ENCODE measurements at regions not wholly inside any gene's neighbourhood (a gene's known extent, or its start where the extent isn't known, plus 50 kb on each side); places are given as distances from the start of the nearest gene placed in this dataset.
"Not testable (repeated sequence)": the region's sequence is repeated elsewhere in the genome, so short reads cannot be mapped to it uniquely, and the experiment has no call there.

DNA sequence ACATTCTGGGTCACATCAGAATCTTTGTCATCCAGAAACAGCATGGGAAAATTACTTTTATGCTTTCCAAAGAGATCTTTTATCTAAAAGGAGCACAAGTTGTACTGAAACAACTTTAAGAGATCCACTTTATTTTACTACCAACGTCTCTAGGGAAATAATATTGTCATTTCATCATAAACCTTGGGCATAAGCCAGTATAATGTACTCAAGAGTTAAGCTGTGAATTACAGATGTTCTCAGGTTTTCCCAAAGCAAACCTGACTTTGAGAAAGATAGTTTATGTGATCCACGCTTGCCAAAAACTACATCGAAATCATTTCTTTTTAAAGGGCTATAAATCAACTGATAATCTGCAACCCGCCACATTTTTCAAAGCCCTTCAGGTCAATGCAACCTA lies 124.1 kb upstream of the CRBN start:
- Mint-ChIP-seq H3K4me1 (no peaks in the 10 kb centered on the region), H3K4me3 (no peak overlapping the region), H3K27me3 (peaks cover 4% of the 10 kb centered on the region)

DNA sequence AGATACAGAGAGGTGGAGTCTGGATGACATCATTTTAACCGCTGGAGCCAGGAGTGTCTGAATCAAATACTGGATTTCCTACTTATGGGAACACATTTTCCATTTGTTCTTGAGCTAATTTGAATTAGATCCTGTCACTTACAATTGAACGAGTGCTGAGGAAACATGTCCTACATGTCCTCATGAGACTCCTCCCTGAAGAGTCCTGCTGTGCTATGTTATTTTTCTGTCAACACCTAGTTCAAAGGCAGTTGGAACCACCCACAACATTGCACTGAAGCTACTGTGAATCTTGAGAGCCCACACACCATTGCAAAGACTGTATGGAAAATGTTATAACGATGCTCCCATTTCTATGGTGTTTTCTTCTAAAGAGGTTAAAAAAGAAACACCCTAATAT lies 123.5 kb upstream of the CRBN start:
- Mint-ChIP-seq H3K9me3 (peaks cover 0 to 2% (median 0%) of the 10 kb centered on the region in 3 donors), H3K27me3 (peaks cover 4% of the 10 kb centered on the region), H3K36me3 (no peaks in the 10 kb centered on the region), H3K27ac (no peak overlapping the region), H3K4me3 (no peak overlapping the region), H3K4me1 (no peaks in the 10 kb centered on the region)

More for the DNA sequence above, 124.1 kb upstream of the CRBN start:
- Mint-ChIP-seq H3K9me3 (peaks cover 0 to 2% (median 0%) of the 10 kb centered on the region in 3 donors), H3K36me3 (no peaks in the 10 kb centered on the region), H3K27ac (no peak overlapping the region)

DNA sequence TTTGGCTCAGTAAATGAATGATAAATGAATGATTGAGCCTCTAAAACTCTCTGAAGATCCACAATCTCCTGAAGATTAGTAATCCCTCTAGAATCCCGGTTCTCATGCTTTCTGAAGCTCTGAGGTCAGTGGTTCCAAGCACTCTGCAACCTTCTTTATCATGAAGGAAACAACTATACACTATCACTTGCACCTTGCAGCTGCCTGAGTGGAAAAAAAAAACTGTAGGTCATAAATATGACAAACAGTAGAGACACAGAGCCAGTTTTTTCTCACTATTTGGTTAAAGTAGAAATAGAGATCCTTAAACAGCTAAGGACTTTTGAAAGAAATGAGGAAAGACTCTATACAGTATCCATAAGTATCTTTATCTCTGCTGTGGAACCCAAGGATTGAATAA lies 122.0 kb upstream of the CRBN start:
- no peak overlapping the region for H3K27ac Mint-ChIP-seq
- no peaks in the 10 kb centered on the region for H3K36me3 Mint-ChIP-seq
- H3K4me1 Mint-ChIP-seq, result no peaks in the 10 kb centered on the region
- no peak overlapping the region for H3K4me3 Mint-ChIP-seq
- H3K9me3 Mint-ChIP-seq, result peaks cover 0 to 2% (median 0%) of the 10 kb centered on the region in 3 donors
- H3K27me3 Mint-ChIP-seq, result peaks cover 4% of the 10 kb centered on the region

DNA sequence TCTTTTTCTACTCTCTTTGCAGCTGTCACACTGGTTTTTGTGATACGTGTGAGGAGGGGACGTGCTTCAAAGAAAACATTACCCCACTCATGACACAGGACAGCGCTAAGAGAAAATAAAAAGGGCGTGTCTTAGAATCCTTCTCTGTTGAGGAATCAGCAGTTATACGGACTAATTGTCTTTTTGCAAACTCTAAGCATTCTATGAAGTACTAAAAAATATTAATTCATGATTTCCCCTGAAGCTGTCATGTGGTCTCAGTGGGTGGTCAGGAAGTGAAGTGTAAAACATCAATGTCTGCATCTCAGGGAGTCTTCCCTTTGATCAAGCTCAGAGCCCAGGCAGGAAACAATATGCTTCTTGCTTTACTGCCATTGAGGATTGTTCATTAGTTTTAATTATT lies 117.5 kb upstream of the CRBN start:
- no peak overlapping the region for H3K27ac Mint-ChIP-seq

DNA sequence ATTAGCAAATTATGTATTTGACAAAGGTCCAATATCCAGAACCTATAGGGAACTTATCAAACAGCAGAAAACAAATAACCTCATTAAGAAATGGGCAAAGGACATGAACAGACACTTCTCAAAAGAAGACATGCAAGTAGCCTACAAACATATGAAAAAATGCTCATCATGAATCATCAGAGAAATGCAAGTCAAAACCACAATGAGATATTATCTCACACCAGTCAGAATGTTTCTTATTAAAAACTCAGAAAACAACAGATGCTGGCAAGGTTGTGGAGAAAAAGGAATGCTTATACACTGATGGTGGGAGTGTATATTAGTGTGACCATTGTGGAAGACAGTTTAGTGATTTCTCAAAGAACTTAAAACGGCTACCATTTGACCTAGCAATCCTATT lies 116.1 kb upstream of the CRBN start:
- Mint-ChIP-seq H3K9me3 (peaks cover 2 to 11% (median 11%) of the 10 kb centered on the region in 3 donors), H3K36me3 (no peaks in the 10 kb centered on the region), H3K27ac (no peak overlapping the region), H3K4me3 (no peak overlapping the region), H3K27me3 (peaks cover 2% of the 10 kb centered on the region), H3K4me1 (no peaks in the 10 kb centered on the region)

More for the DNA sequence above, 117.5 kb upstream of the CRBN start:
- Mint-ChIP-seq H3K4me1 (no peaks in the 10 kb centered on the region), H3K4me3 (no peak overlapping the region), H3K27me3 (peaks cover 4% of the 10 kb centered on the region), H3K36me3 (no peaks in the 10 kb centered on the region), H3K9me3 (peaks cover 0 to 9% (median 9%) of the 10 kb centered on the region in 3 donors)

DNA sequence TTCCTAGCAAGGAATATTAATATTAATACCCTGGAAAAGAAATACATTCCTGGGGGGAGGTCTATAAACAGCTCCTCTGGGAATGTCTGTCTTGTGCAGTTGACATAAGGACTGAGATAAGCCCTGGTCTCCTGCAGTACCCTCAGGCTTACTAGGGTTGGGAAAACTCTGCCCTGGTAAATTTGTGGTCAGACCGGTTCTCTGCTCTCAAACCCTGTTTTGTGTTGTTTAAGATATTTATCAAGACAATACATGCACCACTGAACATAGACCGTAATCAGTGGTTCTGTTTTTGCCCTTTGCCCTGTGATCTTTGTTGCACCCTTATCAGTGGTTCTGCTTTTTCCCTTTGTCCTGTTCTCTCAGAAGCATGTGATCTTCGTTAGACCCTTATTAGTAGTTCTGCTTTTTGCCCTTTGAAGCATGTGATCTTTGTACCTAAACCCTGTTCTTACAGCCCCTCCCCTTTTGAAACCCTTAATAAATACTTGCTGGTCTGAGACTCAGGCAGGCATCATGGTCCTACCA lies 112.3 kb upstream of the CRBN start:
- not testable (repeated sequence) for H3K4me3 Mint-ChIP-seq, H3K27me3 Mint-ChIP-seq, H3K4me1 Mint-ChIP-seq, H3K27ac Mint-ChIP-seq, H3K36me3 Mint-ChIP-seq
- peaks cover 2 to 12% (median 11%) of the 10 kb centered on the region in 3 donors for H3K9me3 Mint-ChIP-seq

DNA sequence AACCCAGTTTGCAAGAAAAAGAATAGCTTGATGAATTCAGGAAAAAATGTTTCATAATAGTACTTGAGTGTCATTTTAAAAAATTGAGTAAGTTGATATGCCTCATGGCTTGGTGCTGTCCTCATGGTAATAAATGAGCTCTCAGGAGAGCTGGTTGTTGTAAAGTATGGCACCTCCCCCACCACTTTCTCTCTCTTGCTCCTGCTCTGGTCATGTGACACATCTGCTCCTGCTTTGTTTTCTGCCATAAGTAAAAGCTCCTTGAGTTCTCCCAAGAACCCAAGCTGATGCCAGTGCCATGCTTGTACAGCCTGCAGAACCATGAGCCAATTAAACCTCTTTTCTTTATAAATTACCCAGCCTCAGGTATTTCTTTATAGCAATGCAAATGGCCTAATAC lies 108.8 kb upstream of the CRBN start:
- H3K27me3 Mint-ChIP-seq, result peaks cover 4% of the 10 kb centered on the region
- no peak overlapping the region for H3K4me3 Mint-ChIP-seq
- H3K27ac Mint-ChIP-seq, result no peak overlapping the region
- H3K4me1 Mint-ChIP-seq, result peaks cover 0 to 2% (median 0%) of the 10 kb centered on the region in 3 donors
- peaks cover 2 to 16% (median 6%) of the 10 kb centered on the region in 3 donors for H3K9me3 Mint-ChIP-seq
- peaks cover 4% of the 10 kb centered on the region for H3K36me3 Mint-ChIP-seq

DNA sequence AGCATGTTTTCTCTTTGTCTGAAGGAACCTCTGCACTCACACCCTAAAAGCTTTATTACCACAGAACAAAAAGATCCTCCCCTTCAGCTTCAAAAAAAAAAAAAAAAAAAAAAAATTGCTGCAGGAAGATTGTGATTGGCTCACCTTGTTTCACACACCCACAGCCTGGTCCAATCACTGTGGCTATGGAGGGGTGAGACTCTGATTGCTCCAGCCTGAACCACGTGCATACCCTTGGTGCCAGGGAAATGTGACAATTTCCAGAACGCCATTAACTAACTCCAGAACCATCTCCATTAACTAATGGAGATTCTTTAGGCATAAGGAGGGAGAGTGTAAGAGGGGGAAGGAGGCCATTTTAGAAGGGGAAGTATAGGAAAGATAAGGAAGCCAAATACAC lies 106.5 kb upstream of the CRBN start:
- Mint-ChIP-seq H3K4me1 (peaks cover 0 to 2% (median 1%) of the 10 kb centered on the region in 3 donors), H3K27ac (no peak overlapping the region), H3K27me3 (peaks cover 4% of the 10 kb centered on the region), H3K36me3 (peaks cover 4% of the 10 kb centered on the region), H3K9me3 (peaks cover 0 to 5% (median 0%) of the 10 kb centered on the region in 3 donors), H3K4me3 (no peak overlapping the region)

DNA sequence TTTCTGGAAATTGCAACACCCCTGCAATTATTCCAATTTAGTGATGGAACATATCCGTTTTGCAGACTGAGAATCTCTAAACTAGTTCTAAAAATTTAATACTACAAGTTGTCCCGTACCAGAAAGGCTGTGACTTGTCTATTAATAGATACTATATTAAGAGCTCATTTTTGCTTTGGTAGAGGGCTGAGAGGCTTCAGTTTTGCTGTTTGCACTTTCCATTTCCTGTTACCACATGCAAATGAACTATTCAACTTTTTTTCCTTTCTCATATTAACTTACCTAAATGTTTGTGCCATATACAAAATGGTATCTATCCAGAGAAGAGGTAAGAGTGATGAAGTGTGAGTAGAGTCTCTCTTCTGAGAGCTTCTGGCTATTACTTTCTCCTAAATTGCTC lies 101.5 kb upstream of the CRBN start:
- Mint-ChIP-seq H3K27ac (no peak overlapping the region), H3K36me3 (peaks cover 3% of the 10 kb centered on the region), H3K9me3 (peaks cover 0 to 6% (median 0%) of the 10 kb centered on the region in 3 donors), H3K4me1 (peaks cover 0 to 4% (median 2%) of the 10 kb centered on the region in 3 donors), H3K27me3 (no peaks in the 10 kb centered on the region), H3K4me3 (no peak overlapping the region)

DNA sequence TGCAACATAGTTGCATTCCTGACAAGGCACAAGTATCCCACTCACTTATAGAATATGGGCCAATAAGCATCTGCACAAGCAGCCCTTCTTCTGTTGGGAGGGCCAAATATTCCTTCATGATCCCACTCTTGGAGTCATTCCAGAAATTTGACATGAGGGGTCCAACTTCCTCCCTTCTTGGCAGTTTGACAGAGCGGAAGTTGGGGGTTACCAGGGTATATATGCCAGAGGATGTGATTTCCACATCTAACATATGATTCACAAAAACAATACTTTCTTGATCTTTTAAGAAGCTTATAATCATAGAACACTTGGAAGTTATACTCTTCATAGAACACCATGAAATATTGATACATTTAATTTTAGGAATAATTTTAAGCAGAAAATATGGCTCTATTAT lies 100.9 kb upstream of the CRBN start:
- Mint-ChIP-seq H3K9me3 (peaks cover 0 to 4% (median 0%) of the 10 kb centered on the region in 3 donors), H3K4me1 (peaks cover 0 to 4% (median 2%) of the 10 kb centered on the region in 3 donors), H3K36me3 (peaks cover 3% of the 10 kb centered on the region), H3K27ac (no peak overlapping the region), H3K4me3 (no peak overlapping the region), H3K27me3 (no peaks in the 10 kb centered on the region)

DNA sequence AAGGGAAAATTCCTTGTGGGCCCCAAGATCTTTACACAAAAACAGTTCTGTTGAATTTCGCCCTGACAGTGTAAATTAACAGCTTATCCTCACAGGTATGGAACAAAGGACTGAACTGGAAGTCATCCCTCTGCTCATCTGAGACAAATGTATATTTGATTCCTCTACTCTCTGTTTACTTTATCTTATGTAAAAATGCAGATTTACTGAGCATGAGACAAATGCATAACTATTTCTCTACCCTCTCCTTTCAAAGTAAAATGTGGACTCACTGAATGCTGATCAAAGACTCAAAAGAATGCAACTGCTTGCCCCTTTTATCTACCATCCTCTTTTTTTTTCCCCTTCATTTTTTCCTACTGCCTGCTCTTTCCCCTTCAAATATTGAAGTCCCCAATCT lies 98.6 kb upstream of the CRBN start:
- Mint-ChIP-seq H3K4me3 (no peak overlapping the region), H3K36me3 (no peaks in the 10 kb centered on the region), H3K27ac (no peak overlapping the region), H3K9me3 (peaks cover 0 to 2% (median 0%) of the 10 kb centered on the region in 3 donors), H3K27me3 (no peaks in the 10 kb centered on the region), H3K4me1 (peaks cover 0 to 4% (median 0%) of the 10 kb centered on the region in 3 donors)

DNA sequence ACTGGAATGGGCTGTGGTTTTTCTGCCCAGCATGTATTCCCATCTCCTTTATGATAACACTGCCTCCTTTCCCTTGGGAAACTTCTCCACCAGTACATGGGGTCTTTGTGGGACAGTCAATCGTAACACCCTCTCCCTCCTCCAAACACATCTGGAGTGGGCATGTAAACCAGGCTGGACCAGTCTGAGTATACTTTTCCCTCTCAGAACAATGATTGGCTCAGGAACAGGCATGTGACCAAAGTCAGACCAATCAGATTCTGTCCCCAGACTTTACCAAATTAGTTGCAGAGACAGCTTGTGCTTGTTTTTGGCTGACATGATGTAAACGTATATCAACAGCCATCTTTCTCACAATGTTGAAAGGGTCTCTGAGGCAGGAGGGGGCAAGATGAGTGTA lies 97.1 kb upstream of the CRBN start:
- no peaks in the 10 kb centered on the region for H3K27me3 Mint-ChIP-seq
- no peak overlapping the region for H3K27ac Mint-ChIP-seq
- no peak overlapping the region for H3K4me3 Mint-ChIP-seq
- peaks cover 0 to 4% (median 0%) of the 10 kb centered on the region in 3 donors for H3K4me1 Mint-ChIP-seq
- H3K36me3 Mint-ChIP-seq, result peaks cover 2% of the 10 kb centered on the region
- H3K9me3 Mint-ChIP-seq, result peaks cover 0 to 2% (median 0%) of the 10 kb centered on the region in 3 donors

DNA sequence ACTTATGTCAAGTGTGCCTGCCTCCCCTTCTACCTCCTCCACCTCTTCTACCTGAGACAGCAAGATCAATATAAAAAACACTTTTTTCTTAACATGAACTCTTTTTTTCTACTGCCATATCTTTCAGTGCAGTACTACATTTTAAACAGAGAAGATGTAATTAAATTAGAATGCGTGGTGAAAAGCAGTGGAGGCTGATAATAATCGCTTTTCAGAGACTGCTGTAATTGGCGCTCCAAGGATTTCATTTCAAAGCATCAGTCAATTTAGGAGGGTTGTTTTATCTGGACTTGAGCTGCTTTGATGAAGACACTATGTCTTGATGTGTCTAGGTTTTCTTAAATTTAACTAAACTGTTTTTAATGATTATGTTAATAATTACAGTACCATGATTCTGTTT lies 85.3 kb upstream of the CRBN start:
- H3K4me3 Mint-ChIP-seq, result no peak overlapping the region
- H3K4me1 Mint-ChIP-seq, result no peaks in the 10 kb centered on the region
- no peaks in the 10 kb centered on the region for H3K36me3 Mint-ChIP-seq
- peaks cover 0 to 2% (median 1%) of the 10 kb centered on the region in 3 donors for H3K9me3 Mint-ChIP-seq
- H3K27ac Mint-ChIP-seq, result no peak overlapping the region
- peaks cover 2% of the 10 kb centered on the region for H3K27me3 Mint-ChIP-seq

DNA sequence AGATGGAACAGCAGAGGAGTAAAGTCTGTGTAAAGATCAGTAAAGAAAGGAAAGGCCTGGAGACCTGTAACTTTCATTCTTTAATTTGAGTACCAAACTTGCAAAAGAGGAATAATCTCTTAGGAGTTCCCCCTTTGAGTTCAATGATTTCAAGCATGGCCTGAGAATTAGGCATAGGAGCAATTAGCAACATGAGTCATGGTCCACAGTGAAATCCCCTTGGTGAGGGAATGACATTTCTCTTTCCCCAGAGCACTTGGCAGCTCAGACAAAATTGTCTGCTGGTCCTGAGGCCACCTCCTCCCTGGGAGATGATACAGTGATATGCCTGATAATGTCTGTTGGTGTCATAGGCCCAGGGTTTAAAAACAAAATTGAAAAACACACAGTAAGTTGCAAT lies 81.4 kb upstream of the CRBN start:
- H3K4me1 Mint-ChIP-seq, result no peaks in the 10 kb centered on the region
- peaks cover 1% of the 10 kb centered on the region for H3K36me3 Mint-ChIP-seq
- no peak overlapping the region for H3K4me3 Mint-ChIP-seq
- H3K27me3 Mint-ChIP-seq, result peaks cover 5% of the 10 kb centered on the region
- H3K27ac Mint-ChIP-seq, result no peak overlapping the region
- no peaks in the 10 kb centered on the region for H3K9me3 Mint-ChIP-seq

DNA sequence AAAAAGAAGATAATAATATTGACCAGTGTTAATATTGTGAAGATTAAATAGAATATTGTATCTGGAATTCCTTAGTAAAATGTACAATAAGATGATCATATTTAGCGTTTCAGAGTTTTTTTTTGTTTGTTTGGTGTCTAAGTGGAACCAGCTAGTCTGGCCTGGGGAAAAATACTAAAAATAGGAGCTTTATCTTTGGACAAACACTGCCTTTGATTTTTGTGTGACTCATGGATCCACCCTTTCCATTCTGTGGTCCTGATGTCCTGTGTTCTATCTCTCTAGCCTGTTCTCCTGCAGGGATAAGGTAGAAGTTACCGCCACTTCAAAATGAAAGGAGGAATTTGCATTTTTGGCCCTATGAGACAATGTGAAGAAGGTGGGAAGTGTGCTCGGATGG lies 79.7 kb upstream of the CRBN start:
- H3K4me3 Mint-ChIP-seq, result no peak overlapping the region
- H3K4me1 Mint-ChIP-seq, result no peaks in the 10 kb centered on the region
- peaks cover 1% of the 10 kb centered on the region for H3K36me3 Mint-ChIP-seq
- no peaks in the 10 kb centered on the region for H3K9me3 Mint-ChIP-seq
- H3K27ac Mint-ChIP-seq, result no peak overlapping the region
- H3K27me3 Mint-ChIP-seq, result peaks cover 3% of the 10 kb centered on the region

DNA sequence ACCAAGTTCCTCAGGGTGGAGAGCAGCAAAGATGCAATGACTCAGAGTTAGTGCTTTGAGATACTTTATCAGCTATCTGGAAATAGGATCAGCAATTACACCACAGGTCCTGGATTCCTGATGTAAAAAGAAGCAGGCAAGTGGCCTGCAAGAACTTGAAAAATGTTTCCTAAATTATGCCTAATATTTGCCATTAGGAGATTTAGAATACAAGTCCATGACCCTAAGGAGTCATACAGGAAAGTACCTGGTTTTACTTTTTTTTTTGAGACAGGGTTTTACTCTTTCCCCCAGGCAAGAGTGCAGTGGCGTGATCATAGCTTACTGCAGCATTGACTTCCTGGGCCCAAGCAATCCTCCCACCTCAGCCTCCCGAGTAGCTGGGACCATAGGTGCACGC lies 78.8 kb upstream of the CRBN start:
- no peaks in the 10 kb centered on the region for H3K4me1 Mint-ChIP-seq
- peaks cover 0 to 4% (median 3%) of the 10 kb centered on the region in 3 donors for H3K9me3 Mint-ChIP-seq
- peaks cover 1% of the 10 kb centered on the region for H3K36me3 Mint-ChIP-seq
- peaks cover 6% of the 10 kb centered on the region for H3K27me3 Mint-ChIP-seq
- H3K4me3 Mint-ChIP-seq, result no peak overlapping the region
- H3K27ac Mint-ChIP-seq, result no peak overlapping the region
